Thoracic aorta (tissue), 2 donors: ENCODE measurements at regions not wholly inside any gene's neighbourhood (a gene's known extent, or its start where the extent isn't known, plus 50 kb on each side); places are given as distances from the start of the nearest gene placed in this dataset.

ENCODE experiments used
- ATAC-seq: fragments of 150-250 bp; one replicate; pipeline ENCODE4 v1.8.0; 2017; ENCODE audit warnings: low read depth; ENCODE audit not compliant: insufficient number of reproducible peaks, low FRiP score
- DNase-seq: peaks from one replicate; pipeline ENCODE4 v3.0.0-alpha.2; 2020; ENCODE audit warnings: low spot score
- H3K27ac ChIP-seq, 2 donors: fragments of 200-600 bp; sonication (generic); 1 replicate in 1 of 2; 2 replicates in 1 of 2; pipeline ENCODE4 v1.5.1; 2016; ENCODE audit warnings: mild to moderate bottlenecking in 2 of 2, moderate library complexity in 2 of 2
- H3K27me3 ChIP-seq: fragments of 200-600 bp; sonication (generic); replicated peaks from 2 replicates; pipeline ENCODE4 v1.6.0; 2016; ENCODE audit warnings: mild to moderate bottlenecking; ENCODE audit not compliant: insufficient read depth
- H3K36me3 ChIP-seq: fragments of 200-600 bp; sonication (generic); one replicate; pipeline ENCODE4 v1.5.1; 2016
- H3K4me1 ChIP-seq, 2 donors: fragments of 200-600 bp; sonication (generic); 1 replicate in 1 of 2; 2 replicates in 1 of 2; pipeline versions ENCODE4 v1.5.1 to v1.6.0; 2016; ENCODE audit warnings: low read depth in 2 of 2, mild to moderate bottlenecking in 1 of 2; ENCODE audit not compliant: control insufficient read depth in 1 of 2
- H3K4me3 ChIP-seq: fragments of 200-600 bp; sonication (generic); 2 replicates; pipeline ENCODE4 v1.5.1; 2016; ENCODE audit warnings: mild to moderate bottlenecking
- H3K9me3 ChIP-seq: fragments of 200-600 bp; sonication (generic); 2 replicates; pipeline ENCODE4 v1.5.1; 2016
- CTCF ChIP-seq: fragments of 200-600 bp; sonication (generic); IDR thresholded peaks from one replicate; pipeline ENCODE4 v1.5.1; 2019; ENCODE audit warnings: antibody characterized with exemption

- H3K27me3 ChIP-seq, result no peaks in the 10 kb centered on the region
- H3K4me1 ChIP-seq, result peaks cover 4 to 12% of the 10 kb centered on the region in 2 donors
- H3K4me3 ChIP-seq, result no peak overlapping the region
- no peaks in the 10 kb centered on the region for H3K36me3 ChIP-seq
- TF ChIP-seq CTCF, result no peak
- no peak overlapping the region for H3K27ac ChIP-seq
- ATAC-seq (no peak), DNase-seq (no peak)
- H3K9me3 ChIP-seq, result no peaks in the 10 kb centered on the region
Observed at GRCh38 chr10:44647473-44647872, 262.6 kb upstream of the CXCL12 start.

GRCh38 chr10:44647877-44648542 is 263.1 kb upstream of the CXCL12 start:
- DNase-seq (no peak), ATAC-seq (no peak)
- TF ChIP-seq CTCF, result no peak
- Histone ChIP-seq H3K27me3 (no peaks in the 10 kb centered on the region), H3K9me3 (no peaks in the 10 kb centered on the region), H3K27ac (no peak overlapping the region), H3K4me3 (no peak overlapping the region), H3K4me1 (peaks cover 4 to 12% of the 10 kb centered on the region in 2 donors), H3K36me3 (no peaks in the 10 kb centered on the region)

- no peaks in the 10 kb centered on the region for H3K27me3 ChIP-seq
- H3K4me3 ChIP-seq, result no peak overlapping the region
- peaks cover 4 to 12% of the 10 kb centered on the region in 2 donors for H3K4me1 ChIP-seq
- no peak for TF ChIP-seq CTCF
- DNase-seq (no peak), ATAC-seq (no peak)
- H3K27ac ChIP-seq, result no peak overlapping the region
- H3K36me3 ChIP-seq, result no peaks in the 10 kb centered on the region
- H3K9me3 ChIP-seq, result no peaks in the 10 kb centered on the region
Observed at GRCh38 chr10:44650691-44651661, 260.2 kb upstream of the TMEM72 start.

GRCh38 chr10:44651834-44652233 is 259.3 kb upstream of the TMEM72 start:
- Histone ChIP-seq H3K27me3 (no peaks in the 10 kb centered on the region), H3K9me3 (no peaks in the 10 kb centered on the region), H3K36me3 (no peaks in the 10 kb centered on the region), H3K4me3 (no peak overlapping the region), H3K27ac (no peak overlapping the region), H3K4me1 (peaks cover 4 to 12% of the 10 kb centered on the region in 2 donors)
- DNase-seq (no peak), ATAC-seq (no peak)
- no peak for TF ChIP-seq CTCF

- no peak overlapping the region for H3K4me3 ChIP-seq
Observed at GRCh38 chr10:44659320-44659719, 251.8 kb upstream of the TMEM72 start.

More at GRCh38 chr10:44659320-44659719, 251.8 kb upstream of the TMEM72 start:
- Histone ChIP-seq H3K4me1 (peaks cover 9 to 25% of the 10 kb centered on the region in 2 donors), H3K9me3 (no peaks in the 10 kb centered on the region), H3K27me3 (no peaks in the 10 kb centered on the region), H3K27ac (no peak overlapping the region), H3K36me3 (no peaks in the 10 kb centered on the region)
- ATAC-seq (no peak), DNase-seq (no peak)
- no peak for TF ChIP-seq CTCF
